A673 (cell line): ENCODE measurements at regions not wholly inside any gene's neighbourhood (a gene's known extent, or its start where the extent isn't known, plus 50 kb on each side); places are given as distances from the start of the nearest gene placed in this dataset.

Source experiments
- EZH2 ChIP-seq: fragments of 200-600 bp; sonication (generic); IDR thresholded peaks from 2 replicates; pipeline ENCODE4 v1.6.1; 2017; ENCODE audit warnings: borderline replicate concordance, low read depth, mild to moderate bottlenecking, mixed read lengths, antibody characterized with exemption, low read length; ENCODE audit not compliant: poor library complexity, severe bottlenecking
- TF ChIP-seq, protein P1 (sequence below): fragments of 300-800, 200-600 bp; sonication (generic); conservative IDR thresholded peaks from 2 replicates; pipeline ENCODE4 v1.5.1; 2017; ENCODE audit warnings: low read depth, mild to moderate bottlenecking, antibody characterized with exemption, low read length, moderate library complexity, mixed read lengths

DNA sequence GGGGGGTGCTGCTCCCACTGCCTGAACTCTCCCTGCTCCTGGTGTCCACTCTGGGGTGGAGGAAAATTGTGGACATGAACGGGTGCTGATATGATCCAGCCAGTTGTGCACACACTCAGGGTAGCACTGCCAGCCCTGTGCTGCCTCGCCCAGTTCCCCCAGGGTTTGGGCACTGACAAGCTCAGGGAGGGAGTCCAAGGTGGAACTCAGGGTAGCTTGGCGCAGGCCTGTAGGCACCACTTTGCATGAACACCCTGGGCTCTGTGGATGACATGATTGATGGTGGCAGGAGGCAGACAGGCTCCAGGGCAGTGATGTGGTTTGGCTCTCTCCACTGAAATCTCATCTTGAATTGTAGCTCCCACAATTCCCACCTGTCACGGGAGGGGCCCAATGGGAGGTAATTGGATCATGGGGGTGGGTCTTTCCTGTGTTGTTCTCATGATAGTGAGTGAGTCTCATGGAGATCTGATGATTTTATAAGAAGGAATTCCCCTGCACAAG lies 572.0 kb upstream of the PABPC4L start:
- TF ChIP-seq, protein P1, sequence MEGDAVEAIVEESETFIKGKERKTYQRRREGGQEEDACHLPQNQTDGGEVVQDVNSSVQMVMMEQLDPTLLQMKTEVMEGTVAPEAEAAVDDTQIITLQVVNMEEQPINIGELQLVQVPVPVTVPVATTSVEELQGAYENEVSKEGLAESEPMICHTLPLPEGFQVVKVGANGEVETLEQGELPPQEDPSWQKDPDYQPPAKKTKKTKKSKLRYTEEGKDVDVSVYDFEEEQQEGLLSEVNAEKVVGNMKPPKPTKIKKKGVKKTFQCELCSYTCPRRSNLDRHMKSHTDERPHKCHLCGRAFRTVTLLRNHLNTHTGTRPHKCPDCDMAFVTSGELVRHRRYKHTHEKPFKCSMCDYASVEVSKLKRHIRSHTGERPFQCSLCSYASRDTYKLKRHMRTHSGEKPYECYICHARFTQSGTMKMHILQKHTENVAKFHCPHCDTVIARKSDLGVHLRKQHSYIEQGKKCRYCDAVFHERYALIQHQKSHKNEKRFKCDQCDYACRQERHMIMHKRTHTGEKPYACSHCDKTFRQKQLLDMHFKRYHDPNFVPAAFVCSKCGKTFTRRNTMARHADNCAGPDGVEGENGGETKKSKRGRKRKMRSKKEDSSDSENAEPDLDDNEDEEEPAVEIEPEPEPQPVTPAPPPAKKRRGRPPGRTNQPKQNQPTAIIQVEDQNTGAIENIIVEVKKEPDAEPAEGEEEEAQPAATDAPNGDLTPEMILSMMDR, result no peak
- no peak for TF ChIP-seq EZH2
